Hepatocyte (in vitro differentiated cells): ENCODE measurements at regions not wholly inside any gene's neighbourhood (a gene's known extent, or its start where the extent isn't known, plus 50 kb on each side); places are given as distances from the start of the nearest gene placed in this dataset.

Experiments used
- DNase-seq: peaks from one replicate; pipeline ENCODE4 v3.0.0-alpha.2; 2016; ENCODE audit warnings: low spot score
- H2AFZ ChIP-seq: fragments of 200-600 bp; sonication (generic); 2 replicates; pipeline ENCODE4 v1.6.0; 2016; ENCODE audit warnings: antibody characterized with exemption, mild to moderate bottlenecking
- H3K27ac ChIP-seq: fragments of 200-600 bp; sonication (generic); 2 replicates; pipeline ENCODE4 v1.5.1; 2016; ENCODE audit warnings: mild to moderate bottlenecking
- H3K27me3 ChIP-seq: fragments of 200-600 bp; sonication (generic); 2 replicates; pipeline ENCODE4 v1.6.1; 2016
- H3K36me3 ChIP-seq: fragments of 200-600 bp; sonication (generic); replicated peaks from 2 replicates; pipeline ENCODE4 v1.5.1; 2016; ENCODE audit warnings: low read depth; ENCODE audit not compliant: insufficient read depth
- H3K4me1 ChIP-seq: fragments of 200-600 bp; sonication (generic); 2 replicates; pipeline ENCODE4 v1.5.1; 2016; ENCODE audit warnings: mild to moderate bottlenecking, moderate library complexity; ENCODE audit not compliant: insufficient read depth
- H3K4me2 ChIP-seq: fragments of 200-600 bp; sonication (generic); 2 replicates; pipeline ENCODE4 v1.6.0; 2016
- H3K4me3 ChIP-seq: fragments of 200-600 bp; sonication (generic); 2 replicates; pipeline ENCODE4 v1.5.1; 2016; ENCODE audit warnings: mild to moderate bottlenecking
- H3K79me2 ChIP-seq: fragments of 200-600 bp; sonication (generic); 2 replicates; pipeline ENCODE4 v1.6.0; 2017; ENCODE audit warnings: mild to moderate bottlenecking
- H3K9me2 ChIP-seq: fragments of 200-600 bp; sonication (generic); replicated peaks from 2 replicates; pipeline ENCODE4 v1.6.0; 2017; ENCODE audit warnings: mild to moderate bottlenecking; ENCODE audit not compliant: insufficient read depth
- H3K9me3 ChIP-seq: fragments of 200-600 bp; sonication (generic); 2 replicates; pipeline ENCODE4 v1.5.1; 2016; ENCODE audit warnings: low read depth, mild to moderate bottlenecking
- H4K20me1 ChIP-seq: fragments of 200-600 bp; sonication (generic); 2 replicates; pipeline ENCODE4 v1.6.0; 2016; ENCODE audit warnings: mild to moderate bottlenecking; ENCODE audit not compliant: insufficient read depth, poor library complexity, severe bottlenecking
- CTCF ChIP-seq: fragments of 200-600 bp; sonication (generic); IDR thresholded peaks from 2 replicates; pipeline ENCODE4 v1.5.1; 2016; ENCODE audit warnings: antibody characterized with exemption, mild to moderate bottlenecking; ENCODE audit not compliant: poor library complexity
- EZH2 ChIP-seq: fragments of 200-600 bp; sonication (generic); IDR thresholded peaks from 2 replicates; pipeline ENCODE4 v1.6.1; 2016; ENCODE audit warnings: antibody characterized with exemption, mild to moderate bottlenecking, borderline replicate concordance
- EZH2phosphoT487 ChIP-seq: fragments of 200-600 bp; sonication (generic); IDR thresholded peaks from one replicate; pipeline ENCODE4 v1.6.1; 2018; ENCODE audit warnings: antibody characterized with exemption, mild to moderate bottlenecking, low read depth, moderate library complexity; ENCODE audit not compliant: unreplicated experiment, severe bottlenecking
- WGBS: methylation state at CpG from one replicate; pipeline ENCODE4 v1.1.6; 2016; ENCODE audit warnings: low lambda C conversion rate; ENCODE audit errors: missing lambda C conversion rate; 5-methylcytosine and 5-hydroxymethylcytosine counted together

DNA sequence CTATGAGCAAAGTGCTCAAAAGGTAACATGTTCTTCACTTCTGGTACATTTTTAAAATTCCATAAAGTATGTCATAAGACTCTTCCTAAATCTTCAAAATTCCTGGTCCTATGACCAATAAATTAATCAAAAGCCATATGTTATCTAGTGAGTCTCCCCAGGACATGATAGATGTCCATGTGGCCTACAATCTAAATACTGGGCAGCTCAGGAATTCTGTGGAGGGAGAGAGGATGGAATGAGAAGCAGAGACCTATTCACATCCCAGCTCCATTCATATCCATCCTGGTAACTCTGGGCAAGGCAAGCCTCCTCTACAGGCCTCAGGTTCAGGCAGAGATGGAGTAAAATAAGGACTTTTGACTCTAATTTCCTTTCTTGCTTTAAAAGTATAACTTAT is 224.8 kb downstream of the MTERF1 start:
- H3K27me3 ChIP-seq = peaks cover 6% of the 10 kb centered on the region
- H3K4me2 ChIP-seq = no peak overlapping the region
- H2AFZ ChIP-seq = no peak overlapping the region
- H3K9me3 ChIP-seq = no peaks in the 10 kb centered on the region
- H4K20me1 ChIP-seq = no peaks in the 10 kb centered on the region
- TF ChIP-seq CTCF = no peak
- H3K36me3 ChIP-seq = no peaks in the 10 kb centered on the region
- no peak for DNase-seq
- H3K4me3 ChIP-seq = no peak overlapping the region
- no peaks in the 10 kb centered on the region for H3K79me2 ChIP-seq
- H3K4me1 ChIP-seq = peaks cover 6% of the 10 kb centered on the region
- no peaks in the 10 kb centered on the region for H3K9me2 ChIP-seq
- H3K27ac ChIP-seq = no peak overlapping the region

DNA sequence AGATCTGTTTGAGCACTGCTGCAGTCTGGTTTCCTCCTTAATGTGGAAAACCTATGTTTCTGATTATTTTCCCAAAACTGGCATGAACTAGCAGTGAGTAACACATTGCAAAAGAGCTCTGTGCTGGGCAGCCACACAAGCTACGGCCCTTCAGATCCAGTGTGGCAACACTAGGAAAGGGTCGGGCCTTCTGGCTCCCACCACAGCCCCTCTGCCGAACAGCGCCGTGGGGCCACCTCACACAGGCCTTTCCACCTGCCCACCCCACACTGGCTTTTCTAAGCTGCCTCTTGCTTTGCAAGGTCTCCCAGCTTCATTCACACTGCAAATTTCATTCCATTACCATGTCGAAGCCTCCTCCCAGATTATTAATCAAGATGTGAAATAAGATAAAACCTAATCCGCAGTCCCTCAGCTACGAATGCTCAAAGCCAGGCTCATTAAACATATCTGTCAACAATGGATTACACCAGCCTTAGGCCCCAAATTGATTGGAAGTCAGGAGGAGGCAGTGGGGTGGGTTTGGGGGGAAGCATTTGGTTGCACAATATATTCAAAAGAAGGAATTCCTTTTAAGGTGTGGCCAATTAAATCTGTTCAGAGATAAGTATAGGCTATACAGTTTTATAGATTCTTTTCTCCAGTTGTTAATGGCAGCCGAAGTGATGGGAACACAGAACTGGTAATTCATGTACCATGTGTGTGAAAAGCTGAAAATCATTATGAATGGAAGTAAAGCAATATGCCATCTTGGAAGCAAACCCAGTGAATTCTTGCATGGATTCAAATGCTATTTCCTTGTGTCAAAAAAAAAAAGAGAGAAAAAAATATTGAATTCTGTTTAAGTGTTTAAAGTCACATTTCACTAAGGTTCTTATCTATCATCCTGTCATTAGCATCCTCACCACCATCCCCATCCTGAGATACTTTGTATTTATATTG is 223.7 kb downstream of the MTERF1 start:
- 56% methylated on average over 9 of the region's 9 CpGs for WGBS
- DNase-seq = peak; percentile 25
- no peaks in the 10 kb centered on the region for H3K9me2 ChIP-seq
- no peaks in the 10 kb centered on the region for H3K79me2 ChIP-seq
- no peak overlapping the region for H3K27ac ChIP-seq
- peaks cover 2% of the 10 kb centered on the region for H3K27me3 ChIP-seq
- no peak overlapping the region for H2AFZ ChIP-seq
- no peaks in the 10 kb centered on the region for H3K9me3 ChIP-seq
- peaks cover 6% of the 10 kb centered on the region for H3K4me1 ChIP-seq
- H3K4me3 ChIP-seq = no peak overlapping the region
- H3K36me3 ChIP-seq = no peaks in the 10 kb centered on the region
- TF ChIP-seq CTCF (no peak), EZH2 (no peak), EZH2phosphoT487 (no peak)
- no peaks in the 10 kb centered on the region for H4K20me1 ChIP-seq
- no peak overlapping the region for H3K4me2 ChIP-seq

GRCh38 chr7:91657483-91658071 is 222.9 kb downstream of the MTERF1 start:
- WGBS = 38% methylated on average over 3 of the region's 3 CpGs
- no peak overlapping the region for H2AFZ ChIP-seq
- no peak overlapping the region for H3K27ac ChIP-seq
- no peaks in the 10 kb centered on the region for H4K20me1 ChIP-seq
- no peak overlapping the region for H3K4me3 ChIP-seq
- peaks cover 6% of the 10 kb centered on the region for H3K4me1 ChIP-seq
- H3K27me3 ChIP-seq = no peaks in the 10 kb centered on the region
- no peak overlapping the region for H3K4me2 ChIP-seq
- no peaks in the 10 kb centered on the region for H3K9me3 ChIP-seq
- DNase-seq = no peak
- H3K9me2 ChIP-seq = no peaks in the 10 kb centered on the region
- TF ChIP-seq EZH2phosphoT487 (no peak), EZH2 (no peak), CTCF (no peak)
- no peaks in the 10 kb centered on the region for H3K36me3 ChIP-seq
- no peaks in the 10 kb centered on the region for H3K79me2 ChIP-seq
